Ovary (tissue), 7 donors: ENCODE measurements at regions not wholly inside any gene's neighbourhood (a gene's known extent, or its start where the extent isn't known, plus 50 kb on each side); places are given as distances from the start of the nearest gene placed in this dataset.

Source experiments
- DNase-seq, 5 donors: peaks; one replicate each; pipeline ENCODE4 v3.0.0-alpha.2; 2019 to 2020
- H3K27ac ChIP-seq, 2 donors: fragments of 200-600 bp; one replicate each; pipeline versions ENCODE4 v1.5.1 to v1.8.0; 2019 to 2022
- H3K27me3 ChIP-seq: fragments of 200-600 bp; one replicate; pipeline ENCODE4 v1.8.0; 2022
- H3K36me3 ChIP-seq: fragments of 200-600 bp; sonication (generic); one replicate; pipeline ENCODE4 v1.5.1; 2019
- H3K4me1 ChIP-seq: one replicate; pipeline ENCODE4 v1.8.1; 2013; ENCODE audit warnings: mild to moderate bottlenecking, moderate library complexity; ENCODE audit not compliant: insufficient read depth
- H3K4me3 ChIP-seq: fragments of 200-600 bp; sonication (generic); one replicate; pipeline ENCODE4 v1.5.1; 2017
- H3K9me3 ChIP-seq, 2 donors: fragments of 200-600 bp in 1 of 2; sonication (generic) in 1 of 2; one replicate each; pipeline versions ENCODE4 v1.5.1 to v1.8.1; 2013 to 2019; ENCODE audit warnings: mild to moderate bottlenecking in 1 of 2, moderate library complexity in 1 of 2
- EP300 ChIP-seq: sonication (generic); formaldehyde crosslinking; IDR thresholded peaks from one replicate; pipeline ENCODE4 v1.6.1; 2017; ENCODE audit warnings: antibody characterized with exemption
- POLR2A ChIP-seq: fragments of 450-650 bp; IDR thresholded peaks from one replicate; pipeline ENCODE4 v1.6.1; 2017; ENCODE audit warnings: antibody characterized with exemption, mild to moderate bottlenecking, moderate library complexity
- WGBS, 3 donors: extraction: QIAGEN DNeasy Blood & Tissue Kit in 1 of 3; methylation state at CpG; one replicate each; pipeline versions ENCODE4 v1.1.5 to v1.1.7; 2013 to 2017; 5-methylcytosine and 5-hydroxymethylcytosine counted together
- intact Hi-C, 4 donors: fragments of 100-400 bp; cut with DNase I; formaldehyde crosslinking; loops; one replicate each; pipeline versions ENCODE4 v1.11.0 to v1.15.1; 2022 to 2023
- TF ChIP-seq, protein P1 (sequence below), 3 donors: fragments of 450-650 bp in 2 of 3; fragments of 200-600 bp in 1 of 3; IDR thresholded peaks; one replicate each; pipeline versions ENCODE4 v1.5.1 to v1.8.0; 2016 to 2022; ENCODE audit warnings: antibody characterized with exemption in 3 of 3, mild to moderate bottlenecking in 1 of 3
- donor health status: DM: no; HTN: no; CAD: no; lungs with moderate emphysema.
- donor health status: DM: no; HTN: no; CAD: no.
- donor health status: Bipolar disorder and iron deficiency.
- donor health status: DM: no; HTN: no; CAD: no.
- donor health status: DM: yes; HTN: yes; CAD: no.

DNA sequence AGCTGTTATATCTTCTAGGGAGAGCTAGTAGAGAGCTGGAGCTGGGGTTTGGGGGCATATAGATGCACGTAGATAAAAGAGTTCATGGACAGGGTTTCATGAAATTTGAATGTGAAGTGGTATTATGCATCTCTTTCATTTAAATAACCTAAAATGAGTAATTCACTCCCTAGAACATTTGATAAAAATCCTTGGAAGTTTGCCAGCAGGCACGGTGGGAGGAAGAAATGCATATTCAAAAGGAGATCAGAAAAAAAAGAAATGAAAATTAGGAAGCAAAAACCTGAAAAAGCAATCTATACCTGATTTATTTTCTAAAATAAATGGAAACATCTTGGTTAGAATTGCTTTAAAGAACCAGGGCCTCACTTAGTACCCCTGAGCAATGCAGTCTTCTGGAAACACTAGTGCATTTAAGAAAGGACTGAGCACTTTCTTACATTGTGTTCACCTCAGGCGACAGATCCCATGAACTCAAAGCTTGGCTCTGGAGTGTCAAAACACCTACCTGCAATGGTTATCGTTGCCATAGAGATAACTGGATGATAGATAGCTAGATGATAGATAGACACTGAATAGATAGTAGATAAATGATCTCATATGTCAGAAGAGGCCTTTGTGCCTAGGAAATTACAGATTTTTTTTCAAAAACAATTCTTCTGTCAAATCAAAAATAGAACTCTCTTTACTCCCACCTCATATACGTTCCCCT lies 458.6 kb upstream of the THRB start:
- intact Hi-C loops = loop anchor here in 1 of 4 donors (10.0 kb wide), 1 partner anchor 642 kb away; no protein-coding TSS in a partner anchor
- Histone ChIP-seq H3K27ac (no peak overlapping the region), H3K36me3 (no peaks in the 10 kb centered on the region), H3K4me3 (no peak overlapping the region), H3K27me3 (no peaks in the 10 kb centered on the region), H3K9me3 (no peaks in the 10 kb centered on the region), H3K4me1 (no peaks in the 10 kb centered on the region)
- no peak for DNase-seq
- 47 to 50% (median 49%) methylated on average over 5 of the region's 5 CpGs for WGBS, 3 donors
- TF ChIP-seq EP300 = no peak
- TF ChIP-seq, protein P1, sequence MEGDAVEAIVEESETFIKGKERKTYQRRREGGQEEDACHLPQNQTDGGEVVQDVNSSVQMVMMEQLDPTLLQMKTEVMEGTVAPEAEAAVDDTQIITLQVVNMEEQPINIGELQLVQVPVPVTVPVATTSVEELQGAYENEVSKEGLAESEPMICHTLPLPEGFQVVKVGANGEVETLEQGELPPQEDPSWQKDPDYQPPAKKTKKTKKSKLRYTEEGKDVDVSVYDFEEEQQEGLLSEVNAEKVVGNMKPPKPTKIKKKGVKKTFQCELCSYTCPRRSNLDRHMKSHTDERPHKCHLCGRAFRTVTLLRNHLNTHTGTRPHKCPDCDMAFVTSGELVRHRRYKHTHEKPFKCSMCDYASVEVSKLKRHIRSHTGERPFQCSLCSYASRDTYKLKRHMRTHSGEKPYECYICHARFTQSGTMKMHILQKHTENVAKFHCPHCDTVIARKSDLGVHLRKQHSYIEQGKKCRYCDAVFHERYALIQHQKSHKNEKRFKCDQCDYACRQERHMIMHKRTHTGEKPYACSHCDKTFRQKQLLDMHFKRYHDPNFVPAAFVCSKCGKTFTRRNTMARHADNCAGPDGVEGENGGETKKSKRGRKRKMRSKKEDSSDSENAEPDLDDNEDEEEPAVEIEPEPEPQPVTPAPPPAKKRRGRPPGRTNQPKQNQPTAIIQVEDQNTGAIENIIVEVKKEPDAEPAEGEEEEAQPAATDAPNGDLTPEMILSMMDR (IDR thresholded peaks at IDR 0.05) = no peak
- TF ChIP-seq POLR2A = no peak

DNA sequence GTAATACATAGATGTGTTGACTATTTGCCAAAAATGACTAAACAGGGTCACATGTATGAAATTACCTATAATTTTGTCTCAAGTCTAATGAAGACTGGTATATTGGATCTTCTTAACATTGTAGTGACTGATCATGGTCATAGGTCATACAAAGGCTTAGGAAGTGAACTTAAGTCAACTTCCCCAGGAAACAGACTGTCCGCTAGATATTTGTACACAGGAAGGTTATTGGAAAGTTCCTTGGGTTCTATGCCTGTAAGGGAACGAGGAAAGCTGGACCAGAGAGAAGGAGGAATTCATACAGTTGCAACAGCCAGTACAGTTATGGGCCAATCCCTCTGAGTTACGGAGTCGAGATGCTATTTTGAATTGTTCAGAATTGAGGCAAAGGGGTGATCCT lies 462.0 kb upstream of the THRB start:
- Histone ChIP-seq H3K4me3 (no peak overlapping the region), H3K36me3 (no peaks in the 10 kb centered on the region), H3K27ac (no peak overlapping the region), H3K9me3 (no peaks in the 10 kb centered on the region), H3K4me1 (no peaks in the 10 kb centered on the region), H3K27me3 (no peaks in the 10 kb centered on the region)
- intact Hi-C loops = loop anchor here in 1 of 4 donors (10.0 kb wide), 1 partner anchor 638 kb away; no protein-coding TSS in a partner anchor
- TF ChIP-seq, protein P1 (IDR thresholded peaks at IDR 0.05) = no peak
- no peak for TF ChIP-seq POLR2A
- no peak for TF ChIP-seq EP300
- WGBS, 3 donors = 88 to 93% (median 89%) methylated on average over 4 of the region's 4 CpGs
- DNase-seq = no peak

DNA sequence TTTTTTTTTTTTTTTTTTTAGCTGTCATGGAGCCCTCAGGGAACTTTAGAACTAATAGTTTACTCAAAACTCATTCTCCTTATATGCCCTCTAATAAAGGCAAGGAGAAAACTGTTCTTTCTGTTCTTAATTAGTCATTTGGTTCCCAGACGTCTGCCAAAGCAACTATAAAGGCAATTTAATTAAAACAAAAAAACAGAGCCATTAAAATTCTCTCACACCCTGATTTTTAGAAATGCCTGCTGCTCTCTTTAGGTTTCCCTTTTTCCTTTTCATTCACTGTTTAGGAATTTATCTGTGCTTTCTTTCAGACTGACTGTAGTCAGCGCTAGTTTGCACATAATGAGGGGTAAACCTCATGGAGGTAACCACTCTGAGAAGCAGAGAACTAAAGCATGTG lies 463.6 kb upstream of the THRB start:
- H3K27ac ChIP-seq = no peak overlapping the region
- no peak for DNase-seq
- H3K36me3 ChIP-seq = no peaks in the 10 kb centered on the region
- 45 to 67% (median 64%) methylated on average over 2 of the region's 2 CpGs for WGBS, 3 donors
- intact Hi-C loops = loop anchor here in 1 of 4 donors (10.0 kb wide), 1 partner anchor 637 kb away; no protein-coding TSS in a partner anchor
- no peaks in the 10 kb centered on the region for H3K9me3 ChIP-seq
- no peaks in the 10 kb centered on the region for H3K27me3 ChIP-seq
- H3K4me3 ChIP-seq = no peak overlapping the region
- TF ChIP-seq, protein P1 (IDR thresholded peaks at IDR 0.05) = no peak
- TF ChIP-seq EP300 (no peak), POLR2A (no peak)
- no peaks in the 10 kb centered on the region for H3K4me1 ChIP-seq

DNA sequence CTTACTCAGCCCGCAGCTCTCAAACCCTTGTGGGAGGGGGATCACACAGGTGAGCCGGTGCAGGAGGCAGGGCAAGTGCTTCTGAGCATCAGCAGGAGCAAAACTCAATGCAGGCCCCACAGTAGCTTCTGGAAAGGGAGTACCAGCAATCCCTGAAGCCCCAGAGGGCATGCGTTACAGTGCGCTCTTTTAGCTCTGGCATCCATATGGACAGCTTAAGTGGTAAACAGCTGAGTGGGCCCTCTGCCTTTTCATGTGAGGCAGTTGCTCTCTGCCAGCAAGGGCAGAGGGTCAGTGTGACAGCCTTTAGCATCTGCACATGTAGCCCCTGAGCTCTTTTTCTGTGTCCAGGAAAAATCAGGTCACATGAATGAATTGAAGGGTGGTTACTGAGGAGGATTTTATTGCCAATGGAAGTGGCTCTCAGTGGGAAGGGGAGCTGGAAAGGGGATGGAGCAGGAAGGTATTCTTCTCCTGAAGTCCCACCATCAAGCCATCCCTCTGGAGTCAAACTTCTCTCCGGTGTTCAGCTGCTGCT lies 464.3 kb upstream of the THRB start:
- WGBS, 3 donors = 87 to 94% (median 90%) methylated on average over 5 of the region's 5 CpGs
- no peaks in the 10 kb centered on the region for H3K27me3 ChIP-seq
- DNase-seq = no peak
- intact Hi-C loops = loop anchor here in 1 of 4 donors (10.0 kb wide), 1 partner anchor 636 kb away; no protein-coding TSS in a partner anchor
- TF ChIP-seq, protein P1 (IDR thresholded peaks at IDR 0.05) = no peak
- TF ChIP-seq POLR2A (no peak), EP300 (no peak)
- no peak overlapping the region for H3K4me3 ChIP-seq
- H3K36me3 ChIP-seq = no peaks in the 10 kb centered on the region
- H3K4me1 ChIP-seq = no peaks in the 10 kb centered on the region
- no peaks in the 10 kb centered on the region for H3K9me3 ChIP-seq
- H3K27ac ChIP-seq = no peak overlapping the region
